Trophoblast cell (in vitro differentiated cells and primary cell): ENCODE measurements at regions not wholly inside any gene's neighbourhood (a gene's known extent, or its start where the extent isn't known, plus 50 kb on each side); places are given as distances from the start of the nearest gene placed in this dataset.

Experiments
- DNase-seq, 2 donors: peaks; one replicate each; pipeline ENCODE4 v3.0.0-alpha.2; 2016
- H2AFZ ChIP-seq: 2 replicates; pipeline ENCODE4 v1.6.1; 2013; ENCODE audit warnings: low read length, moderate library complexity, mild to moderate bottlenecking; ENCODE audit not compliant: insufficient read depth, poor library complexity
- H2AK5ac ChIP-seq: 2 replicates; pipeline ENCODE4 v1.6.1; 2013; ENCODE audit warnings: mild to moderate bottlenecking, low read length
- H2BK120ac ChIP-seq: 2 replicates; pipeline ENCODE4 v1.6.1; 2013; ENCODE audit warnings: low read length, mild to moderate bottlenecking, moderate library complexity; ENCODE audit not compliant: insufficient read depth, poor library complexity
- H2BK12ac ChIP-seq: 2 replicates; pipeline ENCODE4 v1.6.1; 2013; ENCODE audit warnings: mild to moderate bottlenecking, low read length, moderate library complexity
- H2BK5ac ChIP-seq: 2 replicates; pipeline ENCODE4 v1.6.1; 2013; ENCODE audit warnings: low read length, low read depth, moderate library complexity, mild to moderate bottlenecking; ENCODE audit not compliant: poor library complexity
- H3K14ac ChIP-seq: 2 replicates; pipeline ENCODE4 v1.6.1; 2013; ENCODE audit warnings: mild to moderate bottlenecking, low read length
- H3K18ac ChIP-seq: 2 replicates; pipeline ENCODE4 v1.6.1; 2013; ENCODE audit warnings: mild to moderate bottlenecking, low read length
- H3K23ac ChIP-seq: 2 replicates; pipeline ENCODE4 v1.6.1; 2013; ENCODE audit warnings: low read length
- H3K27ac ChIP-seq: 2 replicates; pipeline ENCODE4 v1.5.1; 2013; ENCODE audit warnings: low read depth, mild to moderate bottlenecking, inconsistent platforms, low read length, moderate library complexity
- H3K27me3 ChIP-seq: 2 replicates; pipeline ENCODE4 v1.6.1; 2013; ENCODE audit warnings: inconsistent platforms, mild to moderate bottlenecking, low read length, moderate library complexity; ENCODE audit not compliant: insufficient read depth
- H3K36me3 ChIP-seq, 2 experiments: 1 replicate in 1 of 2; 2 replicates in 1 of 2; pipeline ENCODE4 v1.6.1; 2013; ENCODE audit warnings: low read length in 2 of 2, mild to moderate bottlenecking in 2 of 2, moderate library complexity in 1 of 2; ENCODE audit not compliant: insufficient read depth in 2 of 2, control insufficient read depth in 1 of 2
- H3K4ac ChIP-seq: 2 replicates; pipeline ENCODE4 v1.6.1; 2013; ENCODE audit warnings: low read depth, mild to moderate bottlenecking, low read length, moderate library complexity
- H3K4me1 ChIP-seq, 2 experiments: 1 replicate in 1 of 2; 2 replicates in 1 of 2; pipeline ENCODE4 v1.6.1; 2013; ENCODE audit warnings: low read length in 2 of 2, mild to moderate bottlenecking in 2 of 2, moderate library complexity in 1 of 2; ENCODE audit not compliant: insufficient read depth in 2 of 2, control insufficient read depth in 1 of 2
- H3K4me2 ChIP-seq: 2 replicates; pipeline ENCODE4 v1.6.1; 2013; ENCODE audit warnings: inconsistent platforms, mild to moderate bottlenecking, low read length, moderate library complexity
- H3K4me3 ChIP-seq: 2 replicates; pipeline ENCODE4 v1.5.1; 2013; ENCODE audit warnings: mild to moderate bottlenecking, low read depth, low read length, inconsistent platforms
- H3K79me1 ChIP-seq: one replicate; pipeline ENCODE4 v1.6.1; 2013; ENCODE audit warnings: low read length
- H3K79me2 ChIP-seq: 2 replicates; pipeline ENCODE4 v1.6.1; 2013; ENCODE audit warnings: low read length, mild to moderate bottlenecking; ENCODE audit not compliant: control insufficient read depth, insufficient read depth, poor library complexity
- H3K9ac ChIP-seq: 2 replicates; pipeline ENCODE4 v1.6.1; 2013; ENCODE audit warnings: mild to moderate bottlenecking, low read length
- H3K9me3 ChIP-seq: 2 replicates; pipeline ENCODE4 v1.6.1; 2013; ENCODE audit warnings: low read depth, mild to moderate bottlenecking, control low read depth, inconsistent platforms, low read length; ENCODE audit not compliant: insufficient read depth
- H4K12ac ChIP-seq: 2 replicates; pipeline ENCODE4 v1.6.1; 2013; ENCODE audit warnings: low read depth, mild to moderate bottlenecking, low read length, moderate library complexity
- H4K8ac ChIP-seq: 2 replicates; pipeline ENCODE4 v1.6.1; 2013; ENCODE audit warnings: low read depth, mild to moderate bottlenecking, low read length, moderate library complexity
- H4K91ac ChIP-seq: one replicate; pipeline ENCODE4 v1.6.1; 2013; ENCODE audit warnings: low read depth, mild to moderate bottlenecking, low read length, moderate library complexity
- WGBS: extraction: QIAGEN DNeasy Blood & Tissue Kit; methylation state at CpG from one replicate; pipeline ENCODE4 v1.1.7; 2013; ENCODE audit warnings: missing lambda C conversion rate; ENCODE audit not compliant: insufficient read length, insufficient coverage; ENCODE audit errors: extremely low coverage; 5-methylcytosine and 5-hydroxymethylcytosine counted together

GRCh38 chr7:131613909-131614308, 57.5 kb upstream of the PODXL start:
- H3K79me1 ChIP-seq = no peaks in the 10 kb centered on the region
- H3K4me3 ChIP-seq = no peak overlapping the region
- no CpG with 5 or more reads among the region's 7 CpGs for WGBS

GRCh38 chr7:131610007-131610406, 53.6 kb upstream of the PODXL start:
- peaks cover 11% of the 10 kb centered on the region for H3K79me1 ChIP-seq
- no CpG with 5 or more reads among the region's 5 CpGs for WGBS
- H2AK5ac ChIP-seq = no peak overlapping the region

More at GRCh38 chr7:131613909-131614308, 57.5 kb upstream of the PODXL start:
- no peak overlapping the region for H3K23ac ChIP-seq
- no peak overlapping the region for H2BK5ac ChIP-seq
- no peak overlapping the region for H3K14ac ChIP-seq
- H4K8ac ChIP-seq = no peak overlapping the region
- H3K9me3 ChIP-seq = no peaks in the 10 kb centered on the region
- no peak overlapping the region for H2BK12ac ChIP-seq
- H4K91ac ChIP-seq = no peak overlapping the region
- H2BK120ac ChIP-seq = no peak overlapping the region
- H3K4me1 ChIP-seq = peaks cover 2 to 3% of the 10 kb centered on the region in 2 experiments
- no peak overlapping the region for H3K4me2 ChIP-seq
- no peak overlapping the region for H4K12ac ChIP-seq
- no peak for DNase-seq
- H3K27ac ChIP-seq = no peak overlapping the region
- H2AK5ac ChIP-seq = no peak overlapping the region
- H3K27me3 ChIP-seq = no peaks in the 10 kb centered on the region
- H3K4ac ChIP-seq = no peak overlapping the region
- no peak overlapping the region for H3K18ac ChIP-seq
- no peaks in the 10 kb centered on the region for H3K79me2 ChIP-seq
- no peaks in the 10 kb centered on the region for H3K36me3 ChIP-seq
- no peak overlapping the region for H2AFZ ChIP-seq
- H3K9ac ChIP-seq = no peak overlapping the region

GRCh38 chr7:131608116-131608500, 51.7 kb upstream of the PODXL start:
- H3K23ac ChIP-seq = no peak overlapping the region
- H3K9ac ChIP-seq = no peak overlapping the region
- no peak overlapping the region for H3K4me3 ChIP-seq
- H3K4me2 ChIP-seq = no peak overlapping the region
- no peak overlapping the region for H3K18ac ChIP-seq
- peaks cover 27 to 43% of the 10 kb centered on the region in 2 experiments for H3K4me1 ChIP-seq
- H3K27ac ChIP-seq = no peak overlapping the region
- H3K27me3 ChIP-seq = no peaks in the 10 kb centered on the region
- no CpG with 5 or more reads among the region's 5 CpGs for WGBS
- no peak overlapping the region for H3K4ac ChIP-seq
- H2AFZ ChIP-seq = no peak overlapping the region
- peaks cover 14% of the 10 kb centered on the region for H3K79me1 ChIP-seq
- H3K9me3 ChIP-seq = no peaks in the 10 kb centered on the region
- peak overlapping the region; percentile 3 for H2BK120ac ChIP-seq
- no peak overlapping the region for H4K8ac ChIP-seq
- no peak for DNase-seq
- no peak overlapping the region for H3K14ac ChIP-seq
- H2AK5ac ChIP-seq = peak overlapping the region; percentile 40
- peak overlapping the region; percentile 58 for H4K91ac ChIP-seq
- H2BK12ac ChIP-seq = peak overlapping the region; percentile 10
- H4K12ac ChIP-seq = no peak overlapping the region
- H3K79me2 ChIP-seq = no peaks in the 10 kb centered on the region
- no peaks in the 10 kb centered on the region for H3K36me3 ChIP-seq
- H2BK5ac ChIP-seq = no peak overlapping the region

More at GRCh38 chr7:131610007-131610406, 53.6 kb upstream of the PODXL start:
- Histone ChIP-seq H2BK120ac (no peak overlapping the region), H3K36me3 (no peaks in the 10 kb centered on the region), H3K4me3 (no peak overlapping the region), H2AFZ (no peak overlapping the region), H2BK5ac (no peak overlapping the region), H3K27ac (no peak overlapping the region), H3K4ac (no peak overlapping the region), H4K91ac (no peak overlapping the region), H3K14ac (no peak overlapping the region), H3K9me3 (no peaks in the 10 kb centered on the region), H3K79me2 (no peaks in the 10 kb centered on the region), H3K4me1 (peaks cover 23 to 30% of the 10 kb centered on the region in 2 experiments), H3K27me3 (no peaks in the 10 kb centered on the region), H4K8ac (no peak overlapping the region), H3K23ac (no peak overlapping the region), H3K4me2 (no peak overlapping the region), H3K18ac (no peak overlapping the region), H4K12ac (no peak overlapping the region), H3K9ac (no peak overlapping the region), H2BK12ac (no peak overlapping the region)
- no peak for DNase-seq

- no peak overlapping the region for H3K23ac ChIP-seq
- H3K27me3 ChIP-seq = no peaks in the 10 kb centered on the region
- peak overlapping the region; percentile 32 for H3K14ac ChIP-seq
- H2AFZ ChIP-seq = no peak overlapping the region
- DNase-seq = peak; percentile 33 to 52
- H2AK5ac ChIP-seq = no peak overlapping the region
- no peaks in the 10 kb centered on the region for H3K36me3 ChIP-seq
- peaks cover 17% of the 10 kb centered on the region for H3K79me1 ChIP-seq
- H2BK5ac ChIP-seq = no peak overlapping the region
- peaks cover 33 to 49% of the 10 kb centered on the region in 2 experiments for H3K4me1 ChIP-seq
- H3K4me2 ChIP-seq = no peak overlapping the region
- H3K9me3 ChIP-seq = no peaks in the 10 kb centered on the region
- WGBS = no CpG with 5 or more reads among the region's 21 CpGs
- H3K4ac ChIP-seq = no peak overlapping the region
- no peak overlapping the region for H4K12ac ChIP-seq
- H4K8ac ChIP-seq = peak overlapping the region; percentile 3
- H3K18ac ChIP-seq = peak overlapping the region; percentile 18
- no peak overlapping the region for H3K4me3 ChIP-seq
- no peak overlapping the region for H3K9ac ChIP-seq
- peak overlapping the region; percentile 58 for H4K91ac ChIP-seq
- peak overlapping the region; percentile 26 for H2BK120ac ChIP-seq
- H2BK12ac ChIP-seq = peak overlapping the region; percentile 53
- peak overlapping the region; percentile 53 for H3K27ac ChIP-seq
- H3K79me2 ChIP-seq = no peaks in the 10 kb centered on the region
These were observed 51.1 kb upstream of the PODXL start for GRCh38 chr7:131607291-131608115.
